HS-27A (cell line): ENCODE measurements at regions not wholly inside any gene's neighbourhood (a gene's known extent, or its start where the extent isn't known, plus 50 kb on each side); places are given as distances from the start of the nearest gene placed in this dataset.
A peak's percentile ranks its signal among the peaks of the same experiment; 100 is the strongest.

Experiments used
- DNase-seq: peaks from one replicate; pipeline ENCODE4 v3.0.0-alpha.2; 2012; ENCODE audit warnings: low read depth, missing footprints

GRCh38 chr6:71527886-71528285 is 239.3 kb downstream of the OGFRL1 start:
- no peak for DNase-seq

DNA sequence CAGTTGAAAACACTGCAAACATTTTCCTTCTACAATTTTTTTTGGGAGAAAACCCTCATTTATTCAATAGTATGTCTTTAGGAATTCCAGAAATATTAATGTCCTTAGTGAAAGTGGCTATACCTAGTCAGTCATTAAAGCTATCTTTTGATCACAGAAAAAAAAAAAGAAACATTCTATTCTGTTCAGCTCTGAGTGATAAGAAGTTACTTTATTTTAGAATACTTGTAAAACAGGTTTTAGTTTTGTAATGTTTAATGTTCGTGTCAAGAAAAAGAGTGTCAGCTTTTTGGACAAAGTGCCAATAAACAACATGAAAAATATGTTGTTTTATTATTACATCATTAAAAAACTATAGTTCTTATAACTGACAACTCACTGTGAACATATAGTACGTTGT is 240.4 kb downstream of the OGFRL1 start:
- DNase-seq: no peak

DNA sequence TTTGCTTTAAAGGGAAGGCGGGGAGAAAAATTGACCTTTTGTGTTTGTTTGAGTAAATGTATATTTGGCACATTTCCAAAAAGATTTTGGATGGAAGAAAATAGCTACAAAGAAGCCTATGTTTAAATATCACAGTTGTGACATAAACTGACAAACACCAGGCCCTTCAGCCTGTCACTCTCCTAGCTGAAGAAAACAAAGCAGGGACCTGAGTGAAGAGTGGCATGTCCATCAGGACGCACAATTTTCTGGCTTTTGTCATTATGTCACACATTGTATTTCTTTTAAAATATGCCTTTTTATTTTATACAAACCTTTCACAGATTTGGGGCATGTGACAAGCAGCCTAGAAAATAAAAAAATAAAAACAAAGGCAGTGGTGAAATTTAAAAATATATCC is 241.2 kb downstream of the OGFRL1 start:
- DNase-seq: no peak

- DNase-seq: no peak
Measured at GRCh38 chr6:71531006-71531405, 242.4 kb downstream of the OGFRL1 start.

- no peak for DNase-seq
Measured at GRCh38 chr6:71531841-71532240, 243.2 kb downstream of the OGFRL1 start.

DNA sequence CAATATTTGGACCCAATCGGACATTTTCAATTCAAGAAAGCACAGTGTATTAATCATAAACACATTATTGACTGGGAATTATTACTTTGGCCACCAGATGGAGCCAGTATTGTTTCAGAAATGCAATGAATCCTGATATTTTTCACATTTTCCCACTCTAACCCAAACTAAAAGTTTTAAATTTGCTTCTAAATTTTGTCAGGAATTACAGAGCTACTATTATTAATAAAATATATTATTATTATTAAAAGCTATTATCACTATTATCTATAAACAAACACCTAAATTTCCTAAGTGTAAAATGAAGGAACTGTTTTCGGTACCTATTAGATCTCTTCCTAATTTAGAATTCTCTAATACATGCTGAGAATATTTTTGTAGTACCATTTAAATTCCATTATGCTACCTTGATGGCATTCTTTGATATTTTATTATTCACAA is 245.3 kb downstream of the OGFRL1 start:
- no peak for DNase-seq

GRCh38 chr6:71534921-71535320 is 246.3 kb downstream of the OGFRL1 start:
- no peak for DNase-seq

DNA sequence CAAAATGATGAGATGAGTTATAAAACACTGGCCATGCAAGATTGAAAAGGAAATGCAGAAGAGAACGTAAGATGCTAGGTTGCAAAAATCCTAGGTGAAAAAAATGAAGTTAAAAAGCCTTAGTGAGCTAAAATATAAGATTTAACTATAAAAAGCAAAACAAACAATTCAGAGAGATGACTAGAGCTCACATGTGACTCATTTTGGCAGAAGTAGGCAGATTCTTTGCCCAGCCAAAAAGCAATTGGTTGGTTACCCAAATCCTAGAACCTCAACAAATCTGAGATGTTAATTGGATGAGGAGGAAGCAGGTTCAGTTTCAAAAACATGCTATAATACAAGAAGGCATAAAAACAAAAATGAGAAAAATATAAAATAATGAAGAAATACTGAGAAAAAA is 249.1 kb downstream of the OGFRL1 start:
- no peak for DNase-seq

- DNase-seq: peak; percentile 65
Measured at GRCh38 chr6:71544028-71544427, 255.4 kb downstream of the OGFRL1 start.

GRCh38 chr6:71544906-71545305 is 256.3 kb downstream of the OGFRL1 start:
- no peak for DNase-seq

DNA sequence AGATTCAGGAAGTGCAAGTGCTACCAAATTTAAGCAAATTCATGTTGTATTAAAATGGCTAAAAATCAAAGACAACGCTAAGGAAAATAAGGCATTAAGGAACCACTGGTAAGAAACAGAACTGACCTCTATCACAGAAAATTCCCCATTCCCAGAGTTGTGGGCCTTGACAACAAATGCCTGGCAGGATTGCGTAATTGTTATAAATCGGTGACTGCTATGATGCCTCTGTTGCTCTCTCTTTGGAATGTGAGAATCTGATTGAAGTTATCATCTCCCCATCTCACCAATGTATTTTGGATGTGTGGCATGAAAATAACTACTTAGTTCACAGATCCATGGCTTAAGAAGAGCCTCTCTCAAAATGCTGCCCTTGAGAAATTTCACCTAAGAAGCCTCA is 257.3 kb downstream of the OGFRL1 start:
- DNase-seq: no peak

GRCh38 chr6:71551798-71552197 is 263.2 kb downstream of the OGFRL1 start:
- no peak for DNase-seq

DNA sequence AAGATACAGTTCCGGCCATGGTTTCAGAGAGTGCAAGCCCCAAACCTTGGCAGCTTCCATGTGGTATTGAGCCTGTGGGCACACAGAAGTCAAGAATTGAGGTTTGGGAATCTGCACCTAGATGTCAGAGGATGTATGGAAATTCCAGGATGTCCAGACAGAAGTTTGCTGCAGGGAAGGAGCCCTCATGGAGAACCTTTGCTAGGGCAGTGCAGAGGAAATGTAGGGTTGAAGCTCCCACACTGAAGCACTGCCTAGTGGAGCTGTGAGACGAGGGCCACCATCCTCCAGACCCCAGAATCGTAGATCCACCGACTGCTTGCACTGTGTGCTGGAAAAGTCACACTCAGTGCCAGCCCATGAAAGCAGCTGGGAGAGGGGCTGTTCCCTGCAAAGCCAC is 267.5 kb downstream of the OGFRL1 start:
- no peak for DNase-seq

- no peak for DNase-seq
Measured at GRCh38 chr6:71558974-71559373, 270.4 kb downstream of the OGFRL1 start.

DNA sequence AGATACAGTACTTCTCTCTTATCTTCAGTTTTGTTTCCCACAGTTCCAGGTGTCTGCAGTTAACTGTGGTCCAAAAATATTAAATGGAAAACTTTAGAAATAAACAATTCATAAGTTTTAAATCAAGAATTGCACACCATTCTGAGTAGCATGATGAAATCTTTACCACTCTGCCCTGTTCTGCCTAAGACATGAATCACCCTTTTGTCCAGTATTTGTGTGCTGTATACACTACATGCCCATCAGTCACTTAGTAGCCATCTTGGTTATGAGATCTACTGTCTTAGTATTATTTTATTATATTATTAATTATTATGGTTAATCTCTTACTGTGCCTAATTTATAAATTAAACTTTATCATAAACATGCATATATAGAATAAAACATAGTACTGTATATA is 279.0 kb downstream of the OGFRL1 start:
- no peak for DNase-seq

- no peak for DNase-seq
Measured at GRCh38 chr6:71577766-71578165, 289.2 kb downstream of the OGFRL1 start.

DNA sequence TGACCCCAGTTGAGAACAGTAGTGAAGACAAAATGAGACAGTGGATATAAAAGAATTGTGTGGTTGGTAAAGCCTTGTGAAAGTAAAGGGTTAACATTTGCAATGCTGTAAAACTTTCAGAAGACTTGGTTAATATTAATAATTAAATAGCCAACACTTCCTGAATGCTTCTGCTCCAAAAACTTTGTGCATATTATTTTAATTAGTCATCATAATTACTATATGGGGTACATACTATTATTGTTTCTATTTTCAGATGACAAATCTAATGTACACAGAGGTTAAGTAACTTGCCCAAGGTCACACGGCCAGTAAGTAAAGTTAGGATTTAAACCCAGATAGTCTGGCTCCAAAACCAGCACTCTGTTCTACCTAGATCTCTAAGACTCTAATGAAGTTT is 291.3 kb downstream of the OGFRL1 start:
- DNase-seq: no peak

- DNase-seq: no peak
Measured at GRCh38 chr6:71582820-71583219, 294.2 kb downstream of the OGFRL1 start.

DNA sequence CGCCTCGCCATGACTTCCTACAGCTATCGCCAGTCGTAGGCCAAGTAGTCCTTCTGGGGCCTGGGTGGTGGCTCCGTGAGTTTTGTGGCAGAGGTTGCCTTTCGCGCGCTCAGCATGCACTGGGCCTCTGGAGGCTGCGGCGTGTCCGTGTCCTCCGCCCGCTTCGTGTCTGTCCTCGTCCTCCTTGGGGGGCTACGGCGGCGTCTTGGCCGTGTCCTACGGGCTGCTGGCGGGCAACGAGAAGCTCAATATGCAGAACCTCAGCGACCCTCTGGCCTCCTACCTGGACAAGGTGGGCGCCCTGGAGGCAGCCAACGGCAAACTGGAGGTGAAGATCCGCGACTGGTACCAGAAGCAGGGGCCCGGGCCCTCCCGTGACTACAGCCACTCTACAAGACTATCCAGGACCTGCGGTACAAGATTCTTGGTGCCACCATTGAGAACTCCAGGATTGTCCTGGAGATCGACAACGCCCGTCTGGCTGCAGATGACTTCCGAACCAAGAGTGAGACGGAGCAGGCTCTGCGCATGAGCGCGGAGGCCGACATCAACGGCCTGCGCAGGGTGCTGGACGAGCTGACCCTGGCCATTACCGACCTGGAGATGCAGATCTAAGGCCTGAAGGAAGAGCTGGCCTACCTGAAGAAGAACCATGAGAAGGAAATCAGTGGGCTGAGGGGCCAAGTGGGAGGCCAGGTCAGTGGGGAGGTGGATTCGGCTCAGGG is 296.3 kb downstream of the OGFRL1 start:
- DNase-seq: no peak

GRCh38 chr6:71585472-71585871 is 296.9 kb downstream of the OGFRL1 start:
- no peak for DNase-seq

DNA sequence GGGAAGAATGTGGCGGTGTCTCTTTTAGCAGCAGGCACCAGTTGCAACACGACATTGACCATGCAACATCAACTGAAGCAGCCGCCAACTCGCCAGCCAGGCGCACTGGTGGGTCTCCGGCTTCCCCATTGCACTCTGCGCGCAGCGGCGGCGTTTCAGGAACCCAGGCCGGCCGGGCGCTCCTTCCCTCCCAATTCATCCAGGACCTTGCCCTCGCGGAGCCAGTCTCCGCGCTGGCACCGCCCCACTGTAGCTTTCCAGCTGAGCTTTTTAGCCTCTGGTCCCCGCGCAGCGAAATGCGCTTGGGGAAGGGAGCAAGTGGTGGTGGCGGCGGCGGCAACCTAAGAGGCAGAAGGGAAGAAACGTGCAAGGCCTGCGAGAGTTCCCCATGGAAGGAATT is 297.9 kb upstream of the RIMS1 start:
- no peak for DNase-seq

DNA sequence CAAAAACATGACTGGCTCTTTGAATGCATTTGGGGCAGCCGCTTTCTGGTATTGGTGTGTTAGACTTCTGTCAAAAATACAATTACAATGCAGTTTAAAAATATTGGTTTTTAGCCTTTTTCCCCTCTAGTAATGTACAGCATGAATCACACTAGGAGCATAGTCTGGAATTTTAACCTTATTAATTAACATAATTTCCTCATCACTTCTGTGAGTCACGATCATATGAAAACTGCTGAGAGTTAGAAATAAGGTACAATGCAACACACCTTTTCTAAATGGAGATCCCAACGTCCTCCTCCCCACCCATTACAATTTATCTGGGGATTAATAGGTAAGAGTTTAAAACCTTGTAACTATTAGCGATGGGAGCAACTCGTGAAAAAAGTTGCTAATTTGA is 297.1 kb upstream of the RIMS1 start:
- DNase-seq: no peak

GRCh38 chr6:71592643-71593042 is 293.7 kb upstream of the RIMS1 start:
- DNase-seq: no peak

GRCh38 chr6:71599359-71599758 is 287.0 kb upstream of the RIMS1 start:
- DNase-seq: no peak
